Hematopoietic multipotent progenitor cell (in vitro differentiated cells): ENCODE measurements at regions not wholly inside any gene's neighbourhood (a gene's known extent, or its start where the extent isn't known, plus 50 kb on each side); places are given as distances from the start of the nearest gene placed in this dataset.

ENCODE experiments used
- DNase-seq, 3 donors: peaks; one replicate each; pipeline ENCODE4 v3.0.0-alpha.2; 2011 to 2015; ENCODE audit warnings: low read depth in 2 of 3, low spot score in 2 of 3

DNA sequence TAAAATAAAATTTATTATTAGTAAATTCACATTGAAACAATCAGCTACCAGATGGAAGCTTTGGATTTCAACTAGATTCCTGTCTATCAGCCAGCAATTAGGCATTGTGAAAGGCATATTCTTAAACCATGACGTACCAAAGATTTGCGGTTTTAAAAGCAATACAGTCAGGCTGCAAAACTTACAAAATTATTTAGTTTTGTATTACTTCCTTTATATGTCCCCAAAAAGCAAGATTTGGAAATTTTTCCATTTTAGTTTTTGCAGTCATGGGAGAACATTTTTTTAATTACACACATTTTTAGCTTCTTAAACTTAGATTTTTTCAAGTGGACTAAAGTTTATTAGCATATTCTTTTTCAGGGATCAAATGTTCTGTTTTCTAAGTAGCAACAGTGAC, 225.0 kb upstream of the KITLG start:
- no peak for DNase-seq

GRCh38 chr12:88802096-88802706, 221.9 kb upstream of the KITLG start:
- DNase-seq = no peak

DNA sequence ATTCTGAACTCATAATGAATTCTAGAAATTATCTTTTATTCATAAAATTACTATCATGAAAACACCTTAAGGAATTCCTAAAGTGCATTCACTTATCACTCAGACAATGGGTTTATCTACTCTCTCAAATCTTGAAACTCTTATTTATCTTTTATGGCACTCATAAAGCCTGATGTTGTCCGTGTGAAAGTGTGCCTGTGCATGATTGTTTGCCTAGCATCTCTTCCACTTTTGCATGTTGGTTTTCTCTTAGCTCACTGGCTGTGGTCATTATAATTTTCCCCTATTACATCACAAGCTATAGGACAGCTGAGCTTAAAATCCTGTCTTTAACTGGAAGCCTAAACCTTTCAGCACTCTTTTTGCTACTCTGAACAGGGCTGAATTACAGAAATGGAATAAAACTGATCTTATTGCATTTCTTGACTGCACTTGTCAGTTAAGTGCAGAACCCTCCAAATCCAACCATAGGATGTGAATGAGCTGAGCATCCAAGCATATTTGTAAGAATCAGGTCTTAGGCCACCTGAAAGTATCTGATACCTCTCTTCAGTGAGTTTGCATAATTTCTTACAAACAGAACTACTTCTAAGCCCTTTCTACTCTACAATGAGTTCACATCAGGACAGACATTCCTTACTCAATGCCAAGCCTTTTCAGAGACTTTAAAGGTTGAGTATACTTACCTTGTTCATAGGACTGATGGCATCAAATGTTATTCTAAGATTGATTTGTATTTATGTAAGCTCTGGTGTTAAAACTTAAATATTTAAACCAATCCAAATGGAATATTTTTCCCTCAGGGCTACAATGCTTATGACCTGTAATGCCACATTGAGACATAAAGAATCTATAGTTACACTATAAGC, 221.2 kb upstream of the KITLG start:
- no peak for DNase-seq

GRCh38 chr12:88793096-88793495, 212.8 kb upstream of the KITLG start:
- DNase-seq = no peak

- no peak for DNase-seq
Measured at GRCh38 chr12:88790231-88790630, 210.0 kb upstream of the KITLG start.

DNA sequence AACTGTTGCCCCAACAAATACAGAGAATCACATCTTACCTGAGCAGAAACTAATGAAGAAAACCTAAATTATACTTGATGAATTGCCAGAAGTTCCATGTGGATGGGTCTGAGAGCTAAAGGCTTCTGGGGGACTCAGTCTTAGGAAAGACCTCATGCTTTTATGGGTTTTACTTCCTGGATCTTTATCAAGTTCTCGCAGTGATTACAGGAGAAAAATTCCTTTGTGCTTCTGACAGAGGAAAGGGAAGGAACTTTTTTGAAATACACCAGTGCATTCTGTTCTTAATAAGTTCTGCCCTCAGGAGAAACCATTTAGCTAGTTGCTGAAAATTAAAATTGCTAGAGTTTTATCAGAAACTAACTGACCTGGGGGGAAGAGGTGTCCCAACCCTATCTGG, 203.9 kb upstream of the KITLG start:
- DNase-seq = no peak

- no peak for DNase-seq
Measured at GRCh38 chr12:88782351-88782750, 202.1 kb upstream of the KITLG start.

DNA sequence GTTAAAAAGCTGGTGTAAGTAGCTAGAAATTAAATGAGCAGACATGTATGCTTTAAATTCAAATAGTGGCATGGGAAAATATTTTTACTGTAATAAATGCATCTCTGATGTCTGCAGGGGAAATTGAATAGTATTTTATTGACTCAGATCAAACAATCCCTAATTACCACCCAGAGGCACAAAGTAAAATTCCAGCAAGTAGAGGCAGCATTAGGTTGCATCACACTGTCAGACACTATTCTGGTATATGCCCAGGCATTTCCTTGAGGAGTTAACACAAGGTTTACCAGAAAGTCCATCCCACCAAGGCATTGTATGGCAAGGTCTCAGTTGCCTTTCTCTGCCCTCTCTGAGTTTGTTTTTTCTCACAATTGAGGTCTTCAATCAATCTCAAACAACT, 201.6 kb upstream of the KITLG start:
- DNase-seq = no peak

GRCh38 chr12:88778064-88778463, 197.8 kb upstream of the KITLG start:
- no peak for DNase-seq

DNA sequence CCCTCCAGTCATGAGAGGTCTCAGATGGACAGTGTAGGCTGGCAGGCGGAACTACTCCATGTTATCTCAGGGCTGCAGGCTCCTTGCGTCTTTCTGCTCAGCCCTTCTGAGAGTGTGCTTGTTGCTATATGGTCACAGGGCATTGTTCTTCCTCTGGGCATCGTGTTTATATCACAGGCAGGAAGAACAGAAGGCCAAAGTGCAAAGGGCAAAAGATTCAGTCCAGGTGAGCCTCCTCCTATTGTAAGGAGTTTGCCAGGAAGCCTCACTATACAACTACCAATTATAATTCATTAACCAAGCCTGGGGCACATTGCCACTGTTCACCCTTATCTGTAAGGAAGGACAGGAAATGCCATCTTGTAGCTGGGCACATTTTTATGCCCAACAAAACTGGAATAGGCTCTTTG, 195.5 kb upstream of the KITLG start:
- no peak for DNase-seq

- DNase-seq = no peak
Measured at GRCh38 chr12:88767699-88768098, 187.4 kb upstream of the KITLG start.

DNA sequence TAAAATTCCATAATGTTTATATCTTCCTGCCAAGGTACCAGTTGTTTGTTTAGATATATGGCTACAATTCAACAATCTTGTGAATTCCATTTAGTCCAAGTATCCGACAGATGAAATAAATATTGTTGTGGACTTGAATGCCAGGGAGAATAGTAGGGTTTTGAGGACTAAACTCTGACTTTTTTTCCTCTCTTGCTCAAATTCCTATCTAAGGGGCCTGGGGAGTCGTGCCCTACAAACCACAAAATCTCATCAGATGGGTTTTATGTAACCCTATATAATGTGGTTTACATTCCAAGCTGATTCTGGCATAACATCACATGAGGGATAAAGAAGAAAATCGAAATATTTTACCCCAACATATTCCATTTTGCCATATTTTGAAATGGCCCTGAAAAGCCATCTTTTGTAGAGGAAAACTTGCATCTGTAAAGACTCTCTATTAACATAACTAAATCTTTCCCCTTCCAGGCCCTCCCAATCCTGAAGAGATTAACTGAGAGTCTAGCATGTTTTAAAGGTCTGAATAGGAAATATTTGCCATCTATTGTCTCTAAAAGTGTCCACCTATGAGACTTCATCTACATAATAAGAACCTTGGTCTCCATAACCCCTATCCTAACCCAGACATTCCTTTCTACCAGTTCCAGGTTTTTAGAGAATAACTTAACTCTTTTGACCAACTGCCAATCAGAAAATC, 184.7 kb upstream of the KITLG start:
- DNase-seq = no peak

DNA sequence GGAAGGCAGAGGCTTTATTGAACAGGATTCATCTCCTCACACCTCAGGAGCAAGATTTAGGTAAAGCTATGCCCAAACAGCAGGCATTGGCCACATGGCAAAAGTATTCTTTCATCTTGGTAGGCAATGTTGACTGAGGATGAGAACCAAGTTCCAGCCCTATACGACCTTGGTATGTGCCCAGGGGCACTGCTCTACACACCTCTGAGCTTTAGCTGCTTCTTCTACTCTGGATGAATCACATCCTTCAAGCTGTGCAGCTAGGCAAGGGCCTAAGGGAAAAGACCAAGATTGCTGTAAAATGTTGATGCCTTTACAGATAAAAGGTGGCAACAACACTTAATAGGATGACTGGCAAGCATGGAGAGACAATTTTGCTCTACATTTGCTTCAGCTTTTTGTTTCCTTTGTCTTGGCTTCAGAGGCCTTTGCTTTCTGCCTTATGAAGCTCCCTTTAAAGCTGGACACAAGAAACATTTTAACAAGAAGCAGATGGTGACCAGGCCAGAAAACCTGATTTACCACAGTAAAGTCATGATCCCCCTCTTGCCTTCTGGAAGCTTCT, 183.3 kb upstream of the KITLG start:
- DNase-seq = no peak

GRCh38 chr12:88758176-88758575, 177.9 kb upstream of the KITLG start:
- DNase-seq = no peak

DNA sequence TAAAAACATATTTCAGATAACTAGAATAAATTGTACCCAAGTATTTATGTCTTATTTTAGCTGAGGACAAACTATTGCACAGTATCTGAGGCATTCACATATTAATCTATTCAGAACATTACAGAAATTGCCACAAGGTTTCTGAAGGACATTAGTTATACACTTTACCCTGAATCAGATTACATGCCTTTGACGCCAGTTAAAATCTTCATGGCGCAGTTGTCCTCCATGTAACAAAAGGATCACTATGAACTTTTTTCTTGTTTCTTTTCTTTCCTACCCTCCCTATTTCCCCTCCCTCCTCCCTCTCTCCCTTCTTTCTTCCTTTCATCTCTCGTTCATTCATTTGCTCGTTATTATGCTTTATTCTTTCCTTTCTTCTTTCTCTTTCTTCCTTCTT, 176.6 kb upstream of the KITLG start:
- DNase-seq = no peak

- no peak for DNase-seq
Measured at GRCh38 chr12:88756153-88756552, 175.9 kb upstream of the KITLG start.

GRCh38 chr12:88753707-88754106, 173.4 kb upstream of the KITLG start:
- DNase-seq = no peak

- no peak for DNase-seq
Measured at GRCh38 chr12:88753066-88753465, 172.8 kb upstream of the KITLG start.

- no peak for DNase-seq
Measured at GRCh38 chr12:88752183-88752582, 171.9 kb upstream of the KITLG start.

- no peak for DNase-seq
Measured at GRCh38 chr12:88750867-88751543, 170.7 kb upstream of the KITLG start.

DNA sequence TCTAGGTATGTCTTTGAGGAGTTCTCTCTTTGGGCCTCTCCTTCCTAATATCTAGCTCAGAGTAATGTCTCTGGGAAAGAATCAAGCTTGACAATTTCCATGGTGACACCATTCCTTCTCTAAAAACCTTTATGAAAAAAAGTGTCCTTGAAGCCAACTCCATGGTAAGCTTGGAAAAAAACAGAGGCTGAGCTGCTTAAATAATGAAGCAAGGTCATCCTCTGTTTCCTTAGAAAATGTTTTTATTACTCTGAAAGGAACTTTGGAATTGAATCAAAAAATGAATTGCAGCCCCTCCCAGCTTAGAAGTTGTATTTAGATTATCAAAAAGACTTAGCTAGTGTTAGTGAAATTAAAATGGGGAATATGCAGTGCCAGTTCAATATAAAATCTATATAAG, 166.1 kb upstream of the KITLG start:
- DNase-seq = no peak
